HepG2 (cell line): ENCODE measurements at regions not wholly inside any gene's neighbourhood (a gene's known extent, or its start where the extent isn't known, plus 50 kb on each side); places are given as distances from the start of the nearest gene placed in this dataset.

Experiments used
- ATAC-seq: fragments of 200-7000 bp; cut with Tn5 transposase; 3 replicates; pipeline ENCODE4 v1.9.1; 2020; ENCODE audit warnings: mild to moderate bottlenecking, moderate library complexity
- BruUV-seq: library from RNA; stranded (reverse); fragments of 400-500 nt; replicated peaks from 2 replicates; lab custom pipeline; 2021; lab: Mats Ljungman, UMichigan
- CTCF ChIA-PET: fragments of 300-600 bp; formaldehyde crosslinking; extraction: SDS; loops from one replicate; lab custom pipeline; 2021; ENCODE audit warnings: low total read pairs, inconsistent platforms, low intra/inter-chr PET ratio; lab: Yijun Ruan, JAX
- POLR2A ChIA-PET: fragments of 350-600 bp; sonication (Branson Sonifier 250); formaldehyde crosslinking; loops from one replicate; lab custom pipeline; 2020; ENCODE audit warnings: antibody characterized with exemption, inconsistent platforms; lab: Yijun Ruan, JAX
- DNase-seq: peaks from one replicate; pipeline ENCODE4 v3.0.0-alpha.2; 2015; ENCODE audit warnings: low spot score
- FAIRE-seq: peaks from 3 replicates; lab custom pipeline; 2011; peaks lifted over from hg19 to GRCh38; lab: Jason Lieb, UNC
- H2AFZ ChIP-seq: one replicate; pipeline ENCODE4 v1.6.1; 2011; ENCODE audit warnings: low read length, inconsistent platforms
- H3K27ac ChIP-seq: fragments of 300-600 bp; 3 replicates; pipeline ENCODE4 v1.8.0; 2011; ENCODE audit warnings: mixed run types, mild to moderate bottlenecking, mixed read lengths, low read length, inconsistent platforms; ENCODE audit not compliant: insufficient read depth; ENCODE audit errors: extremely low read length
- H3K27me3 ChIP-seq, 2 experiments: fragments of 200-600 bp in 1 of 2; 2 replicates in 1 of 2; 3 replicates in 1 of 2; pipeline versions ENCODE4 v1.6.0 to v1.8.0; 2011; ENCODE audit warnings: low read length in 2 of 2, mild to moderate bottlenecking in 2 of 2, moderate library complexity in 2 of 2, inconsistent platforms in 1 of 2; ENCODE audit not compliant: insufficient read depth in 2 of 2, control insufficient read depth in 1 of 2
- H3K36me3 ChIP-seq, 2 experiments: fragments of 200-600 bp in 1 of 2; replicated peaks in 1 of 2; 2 replicates in 1 of 2; 3 replicates in 1 of 2; pipeline versions ENCODE4 v1.5.1 to v1.8.0; 2011; ENCODE audit warnings: low read length in 2 of 2, inconsistent platforms in 1 of 2; ENCODE audit not compliant: insufficient read depth in 2 of 2, control insufficient read depth in 1 of 2
- H3K4me1 ChIP-seq: 2 replicates; pipeline ENCODE4 v1.5.1; 2012; ENCODE audit warnings: low read length, inconsistent platforms; ENCODE audit not compliant: insufficient read depth
- H3K4me2 ChIP-seq: 2 replicates; pipeline ENCODE4 v1.6.0; 2011; ENCODE audit warnings: low read depth, low read length, inconsistent platforms
- H3K4me3 ChIP-seq, 3 experiments: fragments of 200-600 bp in 1 of 3; sonication (generic), shearing (Covaris generic) in 1 of 3; replicated peaks in 1 of 3; 2 replicates each; pipeline ENCODE4 v1.5.1; 2011 to 2016; ENCODE audit warnings: low read length in 3 of 3, inconsistent platforms in 2 of 3, low read depth in 2 of 3, mild to moderate bottlenecking in 2 of 3, control low read depth in 1 of 3, mixed read lengths in 1 of 3; ENCODE audit not compliant: insufficient read depth in 1 of 3
- H3K79me2 ChIP-seq: one replicate; pipeline ENCODE4 v1.6.1; 2011; ENCODE audit warnings: low read length, inconsistent platforms; ENCODE audit not compliant: insufficient read depth
- H3K9ac ChIP-seq: 2 replicates; pipeline ENCODE4 v1.6.0; 2011; ENCODE audit warnings: mild to moderate bottlenecking, low read depth, low read length, inconsistent platforms; ENCODE audit not compliant: insufficient read depth
- H3K9me3 ChIP-seq: 2 replicates; pipeline ENCODE4 v1.5.1; 2012; ENCODE audit warnings: mild to moderate bottlenecking, low read length
- H4K20me1 ChIP-seq: 2 replicates; pipeline ENCODE4 v1.6.0; 2011; ENCODE audit warnings: inconsistent platforms, mild to moderate bottlenecking, low read length, moderate library complexity; ENCODE audit not compliant: insufficient read depth
- KDM3A ChIP-seq: IDR thresholded peaks from 2 replicates; pipeline ENCODE4 v1.6.1; 2018; ENCODE audit warnings: low read depth, missing compliant biosample characterization
- MBNL3 ChIP-seq: fragments of 250-450 bp; sonication (Bioruptor Pico); conservative IDR thresholded peaks from 2 replicates; pipeline ENCODE4 v1.8.0; 2022; ENCODE audit warnings: mild to moderate bottlenecking, inconsistent platforms
- NRL ChIP-seq: sonication (generic); formaldehyde crosslinking; IDR thresholded peaks from 2 replicates; pipeline ENCODE4 v1.5.0; 2020; ENCODE audit warnings: missing genetic modification reagents, mild to moderate bottlenecking, moderate library complexity, borderline replicate concordance
- YEATS2 ChIP-seq: sonication (generic); formaldehyde crosslinking; IDR thresholded peaks from 2 replicates; pipeline ENCODE4 v1.4.0; 2020; ENCODE audit warnings: missing genetic modification reagents, borderline replicate concordance
- ZBTB10 ChIP-seq: sonication (generic); formaldehyde crosslinking; IDR thresholded peaks from 2 replicates; pipeline ENCODE4 v1.4.0; 2020; ENCODE audit warnings: missing genetic modification reagents, borderline replicate concordance
- ZBTB42 ChIP-seq: sonication (generic); formaldehyde crosslinking; IDR thresholded peaks from 2 replicates; pipeline ENCODE4 v1.5.0; 2020; ENCODE audit warnings: mild to moderate bottlenecking, missing genetic modification reagents
- ZNF770 ChIP-seq: sonication (generic); formaldehyde crosslinking; IDR thresholded peaks from 2 replicates; pipeline ENCODE4 v1.5.0; 2020; ENCODE audit warnings: mild to moderate bottlenecking, missing genetic modification reagents
- WGBS: methylation state at CpG from one replicate; pipeline ENCODE4 v1.1.6; 2017; ENCODE audit warnings: low lambda C conversion rate; 5-methylcytosine and 5-hydroxymethylcytosine counted together
- in situ Hi-C: cut with HindIII; loops from 2 replicates; pipeline ENCODE4 v1.10.0; 2017; ENCODE audit warnings: low pct_unique_long_range_greater_than_20kb; ENCODE audit not compliant: extremely low pct_ligation_motif_present
- intact Hi-C: fragments of 100-400 bp; cut with micrococcal nuclease; formaldehyde crosslinking; loops from one replicate; pipeline ENCODE4 v1.10.0; 2022; ENCODE audit not compliant: unreplicated experiment

GRCh38 chr6:44503471-44503870 is 116.0 kb downstream of the CDC5L start:
- H4K20me1 ChIP-seq: no peaks in the 10 kb centered on the region
- H3K9ac ChIP-seq: no peak overlapping the region
- no TSS peak for BruUV-seq
- in situ Hi-C loops: no loop called here
- no peaks in the 10 kb centered on the region for H3K4me1 ChIP-seq
- ATAC-seq: no peak
- no peaks in the 10 kb centered on the region for H3K36me3 ChIP-seq
- no peak overlapping the region for H3K4me3 ChIP-seq
- no peak for FAIRE-seq
- H3K9me3 ChIP-seq: no peaks in the 10 kb centered on the region
- H3K4me2 ChIP-seq: no peak overlapping the region
- 23% methylated on average over 4 of the region's 4 CpGs for WGBS
- TF ChIP-seq ZBTB10 (CRISPR knock-in tag): no peak
- TF ChIP-seq ZBTB42 (CRISPR knock-in tag): no peak
- no peak for TF ChIP-seq YEATS2
- TF ChIP-seq MBNL3 (CRISPR knock-in tag): no peak
- no peak for TF ChIP-seq ZNF770 (CRISPR knock-in tag)
- TF ChIP-seq KDM3A (CRISPR knock-in tag): no peak
- TF ChIP-seq NRL (CRISPR knock-in tag): no peak
- no peak for DNase-seq
- no peak overlapping the region for H3K27ac ChIP-seq
- intact Hi-C loops: no loop called here
- no peaks in the 10 kb centered on the region for H3K79me2 ChIP-seq
- POLR2A ChIA-PET: no interaction called here
- H2AFZ ChIP-seq: no peak overlapping the region
- CTCF ChIA-PET: no interaction called here
- no peaks in the 10 kb centered on the region; a peak in 1 of 5 replicates for H3K27me3 ChIP-seq
